ENCODE measurements at regions not wholly inside any gene's neighbourhood (a gene's known extent, or its start where the extent isn't known, plus 50 kb on each side); places are given as distances from the start of the nearest gene placed in this dataset.

DNA sequence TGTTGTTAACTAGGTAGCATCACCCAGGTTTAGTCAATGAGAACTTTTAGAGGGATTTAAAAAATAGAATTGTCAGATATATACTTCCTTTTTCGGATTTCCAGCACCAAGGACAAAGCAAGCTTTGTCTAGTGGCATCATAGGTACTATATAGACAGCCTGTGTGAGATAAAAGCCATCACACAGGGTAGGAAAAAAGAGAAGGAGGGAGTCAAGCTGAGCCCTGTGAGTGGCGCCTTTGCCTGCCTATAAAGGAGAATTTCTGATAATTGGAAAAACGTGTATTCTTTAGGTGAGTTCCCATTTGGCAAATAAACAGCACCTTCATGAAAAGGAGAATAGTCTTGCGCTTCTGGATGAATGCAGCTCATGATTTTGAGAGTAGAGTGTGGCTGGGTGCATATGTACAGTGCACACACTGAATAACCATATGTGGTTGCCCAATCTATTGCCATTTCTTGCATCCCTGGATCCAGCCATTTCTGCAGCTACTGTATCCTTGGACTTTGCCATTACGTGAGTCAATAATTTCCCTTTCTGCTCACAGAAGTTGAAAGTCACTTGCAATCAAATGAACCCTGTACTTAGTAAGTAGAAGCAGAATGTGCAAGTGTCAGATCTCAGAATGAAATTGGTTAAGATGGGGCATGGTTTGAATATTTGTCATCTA, 559.9 kb upstream of the MEX3C start:
- no peak overlapping the region for H2BK12ac ChIP-seq (ENCODE audit: low read depth, low read length)
- WGBS, 2 experiments (ENCODE audit: extremely low coverage in 1 of 2, insufficient coverage in 1 of 2, insufficient read length in 1 of 2, insufficient replicate concordance in 2 of 2, low coverage in 1 of 2, low lambda C conversion rate in 2 of 2, missing lambda C conversion rate in 1 of 2), result 92% methylated on average over 5 of the region's 5 CpGs; no CpG with 5 or more reads in 1 of the 2 experiments
- POLR2A ChIA-PET (ENCODE audit: partially characterized antibody), result no interaction called here

More for the DNA sequence above, 559.9 kb upstream of the MEX3C start:
- Histone ChIP-seq H3K27ac (ENCODE audit: low read depth, low read length) (no peak overlapping the region), H3K4me1 (replicated peaks in 1 of 4; ENCODE audit: control insufficient read depth in 3 of 4, insufficient read depth in 4 of 4, low read length in 3 of 4) (peaks cover 0 to 4% (median 0%) of the 10 kb centered on the region in 4 experiments; a peak in 2 of 7 replicates), H3K9ac (replicated peaks in 1 of 4; ENCODE audit: extremely low read depth in 1 of 4, low read depth in 3 of 4, low read length in 3 of 4) (no peak overlapping the region), H3K14ac (ENCODE audit: insufficient read length) (no peak overlapping the region), H4K91ac (replicated peaks; ENCODE audit: insufficient read length, low read length) (no peak overlapping the region), H2AFZ (ENCODE audit: low read length) (no peak overlapping the region), H2AK5ac (ENCODE audit: low read depth, low read length) (no peak overlapping the region), H2BK15ac (ENCODE audit: low read length) (no peak overlapping the region), H3K27me3 (replicated peaks in 1 of 4; ENCODE audit: control insufficient read depth in 3 of 4, extremely low read depth in 1 of 4, insufficient read depth in 3 of 4, low read length in 3 of 4) (no peaks in the 10 kb centered on the region), H2BK5ac (ENCODE audit: low read depth, low read length) (no peak overlapping the region), H3K4me3 (ENCODE audit: extremely low read depth in 1 of 4, insufficient read depth in 2 of 4, low read depth in 3 of 4, low read length in 4 of 4) (no peak overlapping the region), H3K23ac (ENCODE audit: insufficient read length) (no peak overlapping the region), H3K4ac (replicated peaks; ENCODE audit: insufficient read length, low read depth, low read length) (no peak overlapping the region), H3K23me2 (ENCODE audit: low read depth, low read length) (no peaks in the 10 kb centered on the region), H3K36me3 (ENCODE audit: control insufficient read depth in 2 of 4, insufficient read depth in 4 of 4, low read length in 3 of 4) (no peaks in the 10 kb centered on the region), H4K20me1 (replicated peaks in 1 of 2; ENCODE audit: control insufficient read depth in 1 of 2, insufficient read depth in 2 of 2, low read length in 2 of 2) (no peaks in the 10 kb centered on the region), H3K56ac (replicated peaks; ENCODE audit: insufficient read length, low read depth, low read length) (no peak overlapping the region), H3K9me3 (ENCODE audit: insufficient read depth in 2 of 2, low read depth in 1 of 2, low read length in 1 of 2) (no peaks in the 10 kb centered on the region), H4K8ac (ENCODE audit: extremely low read depth, insufficient read depth, low read length) (no peak overlapping the region), H3K18ac (ENCODE audit: extremely low read depth, low read length) (no peak overlapping the region), H2BK20ac (ENCODE audit: low read length) (no peak overlapping the region), H3K79me2 (ENCODE audit: control insufficient read depth in 1 of 2, insufficient read depth in 2 of 2, low read length in 2 of 2) (no peaks in the 10 kb centered on the region), H3K79me1 (ENCODE audit: low read depth, low read length) (no peaks in the 10 kb centered on the region), H4K5ac (ENCODE audit: insufficient read length, low read depth, low read length) (no peak overlapping the region), H3K4me2 (ENCODE audit: insufficient read depth in 1 of 2, low read depth in 2 of 2, low read length in 2 of 2) (no peak overlapping the region), H2BK120ac (replicated peaks; ENCODE audit: low read depth, low read length) (no peak overlapping the region)
- DNase-seq (ENCODE audit: low read depth in 1 of 2, low spot score in 2 of 2), result no peak
- TF ChIP-seq TAF1 (IDR thresholded peaks at IDR 0.05; ENCODE audit: low read depth, low read length), result no peak
- no peak for TF ChIP-seq JUND (IDR thresholded peaks at IDR 0.05; ENCODE audit: low read length)
- no peak for TF ChIP-seq BCL11A (IDR thresholded peaks at IDR 0.05; ENCODE audit: low read depth in 2 of 2, low read length in 2 of 2)
- CTCF ChIA-PET (ENCODE audit: partially characterized antibody), result interaction anchor here (1.2 kb wide), 1 partner anchor 58 kb away, joined by 3 read pairs; no protein-coding TSS in a partner anchor
- no peak for FAIRE-seq
